Thyroid gland (tissue), 4 donors: ENCODE measurements at regions not wholly inside any gene's neighbourhood (a gene's known extent, or its start where the extent isn't known, plus 50 kb on each side); places are given as distances from the start of the nearest gene placed in this dataset.

ENCODE experiments used
- CTCF ChIP-seq, 6 experiments: fragments of 200-600 bp in 3 of 6; fragments of 450-650 bp in 3 of 6; sonication (generic) in 3 of 6; IDR thresholded peaks; one replicate each; pipeline ENCODE4 v1.5.1; 2016 to 2019; ENCODE audit warnings: antibody characterized with exemption in 6 of 6, mild to moderate bottlenecking in 2 of 6, inconsistent platforms in 1 of 6, moderate library complexity in 1 of 6
- POLR2A ChIP-seq, 2 donors: fragments of 450-650 bp; IDR thresholded peaks; one replicate each; pipeline ENCODE4 v1.6.1; 2017; ENCODE audit warnings: antibody characterized with exemption in 2 of 2, mild to moderate bottlenecking in 2 of 2, moderate library complexity in 1 of 2

- TF ChIP-seq POLR2A (IDR thresholded peaks at IDR 0.05) = no peak
- TF ChIP-seq CTCF (IDR thresholded peaks at IDR 0.05) = no peak
These were observed 89.0 kb downstream of the NFKBIZ start for GRCh38 chr3:101938262-101938847.
